Effector CD8-positive, alpha-beta T cell (primary cell): ENCODE measurements at regions not wholly inside any gene's neighbourhood (a gene's known extent, or its start where the extent isn't known, plus 50 kb on each side); places are given as distances from the start of the nearest gene placed in this dataset.
"Not testable (repeated sequence)": the region's sequence is repeated elsewhere in the genome, so short reads cannot be mapped to it uniquely, and the experiment has no call there.

ENCODE experiments used
- DNase-seq: peaks from one replicate; lab custom pipeline; 2025; lab: John Stamatoyannopoulos, UW

- no peak for DNase-seq
Measured at GRCh38 chr6:11409371-11409770, 128.2 kb upstream of the TMEM170B start.

- no peak for DNase-seq
Measured at GRCh38 chr6:11407414-11407813, 130.1 kb upstream of the TMEM170B start.

- no peak for DNase-seq
Measured at GRCh38 chr6:11404838-11405237, 132.7 kb upstream of the TMEM170B start.

GRCh38 chr6:11404081-11404480, 133.5 kb upstream of the TMEM170B start:
- no peak for DNase-seq

GRCh38 chr6:11403035-11403601, 134.4 kb upstream of the TMEM170B start:
- no peak for DNase-seq

- DNase-seq, result not testable (repeated sequence)
Measured at GRCh38 chr6:11402581-11402980, 135.0 kb upstream of the TMEM170B start.

GRCh38 chr6:11401954-11402353, 135.6 kb upstream of the TMEM170B start:
- not testable (repeated sequence) for DNase-seq

GRCh38 chr6:11398451-11399326, 138.9 kb upstream of the TMEM170B start:
- no peak for DNase-seq

- DNase-seq, result no peak
Measured at GRCh38 chr6:11397622-11398450, 139.7 kb upstream of the TMEM170B start.

- DNase-seq, result no peak
Measured at GRCh38 chr6:11396860-11397259, 140.7 kb upstream of the TMEM170B start.

GRCh38 chr6:11393713-11394627, 143.6 kb upstream of the TMEM170B start:
- no peak for DNase-seq

- DNase-seq, result no peak
Measured at GRCh38 chr6:11392778-11393507, 144.6 kb upstream of the TMEM170B start.

- DNase-seq, result no peak
Measured at GRCh38 chr6:11391934-11392777, 145.4 kb upstream of the TMEM170B start.

- DNase-seq, result no peak
Measured at GRCh38 chr6:11389977-11390376, 147.6 kb upstream of the TMEM170B start.

- no peak for DNase-seq
Measured at GRCh38 chr6:11388983-11389944, 148.3 kb upstream of the TMEM170B start.

GRCh38 chr6:11387707-11388430, 149.7 kb upstream of the TMEM170B start:
- DNase-seq, result no peak

- no peak for DNase-seq
Measured at GRCh38 chr6:11386726-11387125, 150.8 kb upstream of the TMEM170B start.

- DNase-seq, result no peak
Measured at GRCh38 chr6:11386323-11386722, 151.2 kb upstream of the TMEM170B start.
